Kidney (tissue), 13 donors: ENCODE measurements at regions not wholly inside any gene's neighbourhood (a gene's known extent, or its start where the extent isn't known, plus 50 kb on each side); places are given as distances from the start of the nearest gene placed in this dataset.

Experiments used
- DNase-seq, 5 donors: peaks; one replicate each; pipeline ENCODE4 v3.0.0-alpha.2; 2013 to 2020
- FAIRE-seq: peaks from 2 replicates; lab custom pipeline; 2012; peaks lifted over from hg19 to GRCh38; lab: Jason Lieb, UNC
- H3K27ac ChIP-seq, 2 donors: one replicate each; pipeline ENCODE4 v1.7.0; 2013; ENCODE audit warnings: low read depth in 2 of 2, low read length in 2 of 2, inconsistent platforms in 1 of 2
- H3K27me3 ChIP-seq: one replicate; pipeline ENCODE4 v1.7.1; 2013; ENCODE audit warnings: low read length, inconsistent platforms; ENCODE audit not compliant: control insufficient read depth, insufficient read depth
- H3K36me3 ChIP-seq, 3 donors: one replicate each; pipeline versions ENCODE4 v1.7.0 to v1.7.1; 2013; ENCODE audit warnings: low read length in 3 of 3, control low read depth in 1 of 3, inconsistent platforms in 1 of 3; ENCODE audit not compliant: insufficient read depth in 3 of 3, control insufficient read depth in 2 of 3
- H3K4me1 ChIP-seq, 3 donors: one replicate each; pipeline versions ENCODE4 v1.7.0 to v1.7.1; 2013; ENCODE audit warnings: low read length in 3 of 3, inconsistent platforms in 1 of 3, low read depth in 1 of 3; ENCODE audit not compliant: control insufficient read depth in 2 of 3, insufficient read depth in 2 of 3
- H3K4me3 ChIP-seq, 3 donors: one replicate each; pipeline versions ENCODE4 v1.7.0 to v1.8.1; 2013; ENCODE audit warnings: low read length in 3 of 3, control low read depth in 1 of 3, inconsistent platforms in 1 of 3
- H3K9ac ChIP-seq, 3 donors: one replicate each; pipeline versions ENCODE4 v1.7.0 to v1.7.1; 2013; ENCODE audit warnings: low read length in 3 of 3, control low read depth in 1 of 3, inconsistent platforms in 1 of 3
- H3K9me3 ChIP-seq, 3 donors: one replicate each; pipeline versions ENCODE4 v1.7.0 to v1.7.1; 2013; ENCODE audit warnings: low read length in 3 of 3, control low read depth in 1 of 3, inconsistent platforms in 1 of 3; ENCODE audit not compliant: control insufficient read depth in 2 of 3, insufficient read depth in 1 of 3
- intact Hi-C: fragments of 100-400 bp; cut with DNase I; formaldehyde crosslinking; loops from one replicate; pipeline ENCODE4 v1.11.1; 2022
- TF ChIP-seq, protein P1 (sequence below): IDR thresholded peaks from 3 replicates; pipeline ENCODE4 v1.5.1; 2012; ENCODE audit warnings: mild to moderate bottlenecking, moderate library complexity, borderline replicate concordance; ENCODE audit not compliant: insufficient read depth; ENCODE audit errors: extremely low read depth
- donor health status: control.
- donor health status: control.
- donor health status: control.
- donor health status: control.
- donor health status: control.
- donor health status: DM: yes; HTN: yes; CAD: no.
- donor health status: Normal renal cell carcinoma (clear cell type).

DNA sequence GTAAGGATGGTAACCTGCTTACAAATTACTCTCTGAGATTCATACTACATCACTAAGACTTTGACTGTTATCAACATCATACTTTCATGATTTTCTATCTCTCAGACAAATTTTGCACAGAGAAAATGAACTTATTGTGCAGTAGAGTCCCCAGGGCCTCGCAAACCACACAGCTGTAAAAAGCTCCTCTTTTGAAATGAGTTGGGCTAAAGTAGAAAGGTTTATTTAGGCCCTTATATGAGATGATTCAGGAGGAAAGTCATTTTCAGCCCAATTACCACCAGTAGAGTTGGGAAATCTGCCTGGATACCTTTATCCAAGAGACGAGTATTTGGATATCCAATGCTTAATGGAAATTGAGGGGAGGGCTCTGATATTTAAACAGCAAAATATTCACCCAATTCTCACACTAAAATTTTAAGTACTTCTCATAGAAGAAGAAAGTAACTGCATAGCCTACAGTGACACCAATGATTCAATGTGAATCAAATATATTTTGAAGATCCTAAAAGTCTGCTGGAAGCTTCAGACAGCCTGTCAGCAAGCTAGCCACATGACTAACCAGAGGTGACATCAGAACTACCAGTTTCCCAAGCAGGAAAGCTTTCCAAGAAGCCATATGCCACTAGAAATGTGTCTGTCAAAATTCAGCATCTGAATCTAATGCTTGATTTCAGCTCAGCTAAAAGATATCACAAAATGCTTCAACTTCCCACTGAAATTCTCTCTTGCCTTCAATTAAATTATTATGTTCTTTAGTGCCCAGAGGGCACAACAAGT, 190.1 kb upstream of the SYT1 start:
- H3K9me3 ChIP-seq = no peaks in the 10 kb centered on the region
- intact Hi-C loops = no loop called here
- no peak overlapping the region for H3K27ac ChIP-seq
- TF ChIP-seq, protein P1, sequence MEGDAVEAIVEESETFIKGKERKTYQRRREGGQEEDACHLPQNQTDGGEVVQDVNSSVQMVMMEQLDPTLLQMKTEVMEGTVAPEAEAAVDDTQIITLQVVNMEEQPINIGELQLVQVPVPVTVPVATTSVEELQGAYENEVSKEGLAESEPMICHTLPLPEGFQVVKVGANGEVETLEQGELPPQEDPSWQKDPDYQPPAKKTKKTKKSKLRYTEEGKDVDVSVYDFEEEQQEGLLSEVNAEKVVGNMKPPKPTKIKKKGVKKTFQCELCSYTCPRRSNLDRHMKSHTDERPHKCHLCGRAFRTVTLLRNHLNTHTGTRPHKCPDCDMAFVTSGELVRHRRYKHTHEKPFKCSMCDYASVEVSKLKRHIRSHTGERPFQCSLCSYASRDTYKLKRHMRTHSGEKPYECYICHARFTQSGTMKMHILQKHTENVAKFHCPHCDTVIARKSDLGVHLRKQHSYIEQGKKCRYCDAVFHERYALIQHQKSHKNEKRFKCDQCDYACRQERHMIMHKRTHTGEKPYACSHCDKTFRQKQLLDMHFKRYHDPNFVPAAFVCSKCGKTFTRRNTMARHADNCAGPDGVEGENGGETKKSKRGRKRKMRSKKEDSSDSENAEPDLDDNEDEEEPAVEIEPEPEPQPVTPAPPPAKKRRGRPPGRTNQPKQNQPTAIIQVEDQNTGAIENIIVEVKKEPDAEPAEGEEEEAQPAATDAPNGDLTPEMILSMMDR = no peak
- no peak overlapping the region for H3K9ac ChIP-seq
- H3K4me3 ChIP-seq = no peak overlapping the region
- no peaks in the 10 kb centered on the region for H3K36me3 ChIP-seq
- H3K4me1 ChIP-seq = no peaks in the 10 kb centered on the region
- no peak for FAIRE-seq
- no peaks in the 10 kb centered on the region for H3K27me3 ChIP-seq
- no peak for DNase-seq

DNA sequence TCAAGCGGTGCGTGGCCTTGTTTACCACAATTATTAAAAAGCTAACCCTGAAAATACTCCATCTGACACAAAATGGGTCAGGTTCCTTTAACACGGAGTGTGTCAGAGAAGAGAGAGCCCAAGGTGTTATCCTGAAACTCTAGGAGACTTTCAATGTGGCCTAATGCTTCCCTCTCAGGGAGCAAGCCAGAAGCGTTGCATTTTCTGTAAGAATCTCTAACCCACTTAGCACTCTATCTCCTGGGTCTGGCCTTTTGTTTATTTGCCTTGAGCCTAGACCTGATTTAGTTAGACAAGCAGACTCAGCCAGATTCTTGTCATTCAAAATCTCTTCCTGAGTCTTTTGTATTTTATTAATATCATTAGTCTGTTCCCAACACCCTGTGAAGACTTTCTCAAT, 184.0 kb upstream of the SYT1 start:
- DNase-seq (no peak), FAIRE-seq (no peak)
- no peaks in the 10 kb centered on the region for H3K27me3 ChIP-seq
- H3K27ac ChIP-seq = no peak overlapping the region
- no peak overlapping the region for H3K4me3 ChIP-seq
- TF ChIP-seq, protein P1 = no peak
- intact Hi-C loops = no loop called here
- H3K36me3 ChIP-seq = no peaks in the 10 kb centered on the region
- H3K9me3 ChIP-seq = no peaks in the 10 kb centered on the region
- H3K4me1 ChIP-seq = no peaks in the 10 kb centered on the region
- H3K9ac ChIP-seq = no peak overlapping the region

DNA sequence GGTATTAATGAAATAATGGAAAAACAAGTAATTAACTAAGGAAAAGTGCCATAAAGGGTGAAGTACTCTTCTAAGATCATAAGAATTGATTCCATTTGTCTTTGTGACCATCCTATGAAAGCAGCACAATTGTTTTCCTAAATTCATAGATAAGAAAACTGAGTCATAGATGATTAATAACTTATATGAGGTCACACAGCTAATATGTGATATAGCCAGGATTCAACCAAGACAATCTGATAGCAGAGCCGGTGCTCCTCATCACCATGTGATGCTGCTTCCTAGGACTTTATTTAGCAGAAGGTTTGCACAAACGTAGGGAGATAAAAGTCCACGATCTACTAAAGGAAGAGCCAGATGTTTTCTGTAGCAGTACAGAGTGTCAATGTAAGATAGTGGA, 181.5 kb upstream of the SYT1 start:
- H3K4me1 ChIP-seq = no peaks in the 10 kb centered on the region
- H3K4me3 ChIP-seq = no peak overlapping the region
- intact Hi-C loops = no loop called here
- H3K27me3 ChIP-seq = no peaks in the 10 kb centered on the region
- no peaks in the 10 kb centered on the region for H3K36me3 ChIP-seq
- no peak overlapping the region for H3K27ac ChIP-seq
- DNase-seq = no peak
- H3K9ac ChIP-seq = no peak overlapping the region
- H3K9me3 ChIP-seq = no peaks in the 10 kb centered on the region
- no peak for FAIRE-seq
- TF ChIP-seq, protein P1 = no peak
